Brain microvascular endothelial cell (primary cell): ENCODE measurements at regions not wholly inside any gene's neighbourhood (a gene's known extent, or its start where the extent isn't known, plus 50 kb on each side); places are given as distances from the start of the nearest gene placed in this dataset.

Experiments used
- DNase-seq: peaks from one replicate; pipeline ENCODE4 v3.0.0-alpha.2; 2020
- H3K27ac ChIP-seq: fragments of 250-450 bp; sonication (Bioruptor Pico); 2 replicates; pipeline ENCODE4 v1.5.1; 2020; ENCODE audit warnings: mild to moderate bottlenecking, moderate library complexity
- H3K27me3 ChIP-seq: fragments of 250-450 bp; sonication (Bioruptor Pico); replicated peaks from 2 replicates; pipeline ENCODE4 v1.5.1; 2020; ENCODE audit warnings: mild to moderate bottlenecking
- H3K36me3 ChIP-seq: fragments of 250-450 bp; sonication (Bioruptor Pico); replicated peaks from 2 replicates; pipeline ENCODE4 v1.5.1; 2020; ENCODE audit warnings: mild to moderate bottlenecking
- H3K4me3 ChIP-seq: 2 replicates; pipeline ENCODE4 v1.5.1; 2011; ENCODE audit warnings: low read depth, mild to moderate bottlenecking, control low read depth, low read length, moderate library complexity
- CTCF ChIP-seq: IDR thresholded peaks from 2 replicates; pipeline ENCODE4 v1.5.1; 2011; ENCODE audit warnings: low read depth, mild to moderate bottlenecking, moderate library complexity, low read length, control low read depth, inconsistent platforms; ENCODE audit errors: missing control alignments
- in situ Hi-C: cut with HindIII; loops from 2 replicates; pipeline ENCODE4 v1.10.0; 2017; ENCODE audit warnings: low sequenced_read_pairs, low pct_ligation_motif_present

GRCh38 chr11:121928597-121929580 lies 187.1 kb downstream of the BLID start:
- Histone ChIP-seq H3K36me3 (no peaks in the 10 kb centered on the region), H3K27me3 (no peaks in the 10 kb centered on the region), H3K27ac (no peak overlapping the region), H3K4me3 (peak overlapping the region; percentile 39)
- in situ Hi-C loops = no loop called here
- no peak for TF ChIP-seq CTCF
- DNase-seq = no peak

GRCh38 chr11:121927789-121928188 lies 188.2 kb downstream of the BLID start:
- H3K27ac ChIP-seq = no peak overlapping the region
- no peak for TF ChIP-seq CTCF
- H3K4me3 ChIP-seq = no peak overlapping the region
- H3K27me3 ChIP-seq = no peaks in the 10 kb centered on the region
- in situ Hi-C loops = no loop called here
- no peak for DNase-seq
- no peaks in the 10 kb centered on the region for H3K36me3 ChIP-seq

GRCh38 chr11:121927097-121927785 lies 188.8 kb downstream of the BLID start:
- Histone ChIP-seq H3K36me3 (no peaks in the 10 kb centered on the region), H3K27ac (no peak overlapping the region), H3K4me3 (no peak overlapping the region), H3K27me3 (no peaks in the 10 kb centered on the region)
- DNase-seq = no peak
- no peak for TF ChIP-seq CTCF
- in situ Hi-C loops = no loop called here

GRCh38 chr11:121924191-121924590 lies 191.8 kb downstream of the BLID start:
- no peaks in the 10 kb centered on the region for H3K36me3 ChIP-seq

GRCh38 chr11:121917482-121917881 lies 198.5 kb downstream of the BLID start:
- DNase-seq = no peak
- in situ Hi-C loops = no loop called here
- no peaks in the 10 kb centered on the region for H3K36me3 ChIP-seq
- no peaks in the 10 kb centered on the region for H3K27me3 ChIP-seq
- H3K27ac ChIP-seq = no peak overlapping the region
- H3K4me3 ChIP-seq = no peak overlapping the region
- TF ChIP-seq CTCF = no peak

More at GRCh38 chr11:121924191-121924590, 191.8 kb downstream of the BLID start:
- Histone ChIP-seq H3K27ac (no peak overlapping the region), H3K4me3 (no peak overlapping the region), H3K27me3 (no peaks in the 10 kb centered on the region)
- in situ Hi-C loops = no loop called here
- DNase-seq = no peak
- TF ChIP-seq CTCF = no peak
